GM23338 (cell line): ENCODE measurements at regions not wholly inside any gene's neighbourhood (a gene's known extent, or its start where the extent isn't known, plus 50 kb on each side); places are given as distances from the start of the nearest gene placed in this dataset.

Source experiments
- ATAC-seq: fragments of 200-7000 bp; cut with Tn5 transposase; 3 replicates; pipeline ENCODE4 v1.9.1; 2020
- DNase-seq: peaks from one replicate; pipeline ENCODE4 v3.0.0-alpha.2; 2015; ENCODE audit warnings: low spot score
- H2AFZ ChIP-seq: fragments of 200-600 bp; sonication (generic); 2 replicates; pipeline ENCODE4 v1.8.0; 2016; ENCODE audit warnings: antibody characterized with exemption, mild to moderate bottlenecking, moderate library complexity
- H3F3A ChIP-seq: fragments of 200-600 bp; sonication (generic); replicated peaks from 2 replicates; pipeline ENCODE4 v1.8.0; 2017; ENCODE audit warnings: antibody characterized with exemption, mixed run types, low read depth
- H3K27ac ChIP-seq: fragments of 200-600 bp; sonication (generic); 2 replicates; pipeline ENCODE4 v1.6.1; 2016; ENCODE audit warnings: low read depth
- H3K27me3 ChIP-seq: fragments of 200-600 bp; sonication (generic); 2 replicates; pipeline ENCODE4 v1.8.0; 2016; ENCODE audit warnings: mild to moderate bottlenecking, mixed run types, moderate library complexity; ENCODE audit not compliant: insufficient read depth
- H3K36me3 ChIP-seq: fragments of 200-600 bp; sonication (generic); 2 replicates; pipeline ENCODE4 v1.8.0; 2016; ENCODE audit warnings: mild to moderate bottlenecking; ENCODE audit not compliant: insufficient read depth
- H3K4me1 ChIP-seq: fragments of 200-600 bp; sonication (generic); 2 replicates; pipeline ENCODE4 v1.8.0; 2016; ENCODE audit warnings: mild to moderate bottlenecking, moderate library complexity; ENCODE audit not compliant: insufficient read depth
- H3K4me2 ChIP-seq: fragments of 200-600 bp; sonication (generic); 2 replicates; pipeline ENCODE4 v1.7.1; 2017; ENCODE audit warnings: mixed run types
- H3K4me3 ChIP-seq: fragments of 200-600 bp; sonication (generic); 2 replicates; pipeline ENCODE4 v1.6.1; 2016; ENCODE audit warnings: mixed run types
- H3K79me2 ChIP-seq: fragments of 200-600 bp; sonication (generic); replicated peaks from 2 replicates; pipeline ENCODE4 v1.8.0; 2017; ENCODE audit warnings: mild to moderate bottlenecking; ENCODE audit not compliant: insufficient read depth
- H3K9me2 ChIP-seq: fragments of 200-600 bp; sonication (generic); 2 replicates; pipeline ENCODE4 v1.8.0; 2017; ENCODE audit not compliant: insufficient read depth
- H4K20me1 ChIP-seq: fragments of 200-600 bp; sonication (generic); replicated peaks from 2 replicates; pipeline ENCODE4 v1.8.0; 2017; ENCODE audit warnings: mild to moderate bottlenecking; ENCODE audit not compliant: insufficient read depth
- H3K27ac Mint-ChIP-seq: 2 replicates; pipeline ENCODE4 v1.8.0; 2020; ENCODE audit warnings: inconsistent platforms, mild to moderate bottlenecking, moderate library complexity, mixed read lengths
- H3K27me3 Mint-ChIP-seq: 3 replicates; pipeline ENCODE4 v1.8.0; 2022; ENCODE audit warnings: low read depth, mild to moderate bottlenecking, moderate library complexity, mixed read lengths, inconsistent platforms; ENCODE audit not compliant: insufficient read depth, poor library complexity
- H3K36me3 Mint-ChIP-seq: 3 replicates; pipeline ENCODE4 v1.8.0; 2021; ENCODE audit warnings: low read depth, mild to moderate bottlenecking, inconsistent platforms, moderate library complexity, mixed read lengths
- H3K4me1 Mint-ChIP-seq: 3 replicates; pipeline ENCODE4 v1.8.0; 2020; ENCODE audit warnings: mild to moderate bottlenecking, inconsistent platforms, mixed read lengths
- H3K4me3 Mint-ChIP-seq: 3 replicates; pipeline ENCODE4 v1.8.0; 2021; ENCODE audit warnings: moderate library complexity, mild to moderate bottlenecking, inconsistent platforms, mixed read lengths
- H3K9me3 Mint-ChIP-seq: 3 replicates; pipeline ENCODE4 v1.8.0; 2020; ENCODE audit warnings: moderate library complexity, mild to moderate bottlenecking, inconsistent platforms, mixed read lengths
- EZH2phosphoT487 ChIP-seq: fragments of 200-600 bp; sonication (generic); IDR thresholded peaks from one replicate; pipeline ENCODE4 v1.8.1; 2018; ENCODE audit warnings: antibody characterized with exemption; ENCODE audit not compliant: unreplicated experiment
- POLR2AphosphoS5 ChIP-seq: IDR thresholded peaks from 2 replicates; pipeline ENCODE4 v1.6.1; 2016; ENCODE audit warnings: antibody characterized with exemption, low read depth
- TF ChIP-seq, protein P1 (sequence below): fragments of 250-450 bp; sonication (Bioruptor Pico); IDR thresholded peaks from 2 replicates; pipeline ENCODE4 v1.5.0; 2020; ENCODE audit warnings: mild to moderate bottlenecking, moderate library complexity
- TF ChIP-seq, protein P2 (sequence below), 2 experiments: fragments of 200-600 bp in 1 of 2; sonication (generic) in 1 of 2; conservative IDR thresholded peaks; 2 replicates each; pipeline versions ENCODE4 v1.5.1 to v1.6.1; 2016 to 2017; ENCODE audit warnings: antibody characterized with exemption in 2 of 2, low read depth in 2 of 2, mild to moderate bottlenecking in 2 of 2, moderate library complexity in 1 of 2

DNA sequence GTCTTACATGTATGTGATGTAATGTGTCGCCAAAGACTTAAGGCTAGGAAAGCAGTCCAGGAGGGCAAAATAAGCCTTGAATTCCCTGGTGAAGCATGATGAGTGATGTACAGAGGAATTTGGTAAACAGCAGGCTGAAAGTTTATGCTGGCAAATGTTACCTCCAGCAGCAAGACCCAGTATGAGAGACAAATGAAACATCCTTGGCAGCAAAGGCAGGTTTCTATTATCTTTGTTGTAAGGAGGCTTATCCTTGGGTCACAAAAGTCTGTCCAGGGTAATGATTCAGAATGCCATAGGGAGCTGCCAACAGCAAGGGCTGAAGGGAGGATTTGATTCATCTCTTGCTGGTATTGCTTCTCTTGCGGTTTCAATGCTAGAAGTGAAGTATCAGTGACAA lies 75.9 kb upstream of the HTR4 start (continued):
- TF ChIP-seq, protein P1, sequence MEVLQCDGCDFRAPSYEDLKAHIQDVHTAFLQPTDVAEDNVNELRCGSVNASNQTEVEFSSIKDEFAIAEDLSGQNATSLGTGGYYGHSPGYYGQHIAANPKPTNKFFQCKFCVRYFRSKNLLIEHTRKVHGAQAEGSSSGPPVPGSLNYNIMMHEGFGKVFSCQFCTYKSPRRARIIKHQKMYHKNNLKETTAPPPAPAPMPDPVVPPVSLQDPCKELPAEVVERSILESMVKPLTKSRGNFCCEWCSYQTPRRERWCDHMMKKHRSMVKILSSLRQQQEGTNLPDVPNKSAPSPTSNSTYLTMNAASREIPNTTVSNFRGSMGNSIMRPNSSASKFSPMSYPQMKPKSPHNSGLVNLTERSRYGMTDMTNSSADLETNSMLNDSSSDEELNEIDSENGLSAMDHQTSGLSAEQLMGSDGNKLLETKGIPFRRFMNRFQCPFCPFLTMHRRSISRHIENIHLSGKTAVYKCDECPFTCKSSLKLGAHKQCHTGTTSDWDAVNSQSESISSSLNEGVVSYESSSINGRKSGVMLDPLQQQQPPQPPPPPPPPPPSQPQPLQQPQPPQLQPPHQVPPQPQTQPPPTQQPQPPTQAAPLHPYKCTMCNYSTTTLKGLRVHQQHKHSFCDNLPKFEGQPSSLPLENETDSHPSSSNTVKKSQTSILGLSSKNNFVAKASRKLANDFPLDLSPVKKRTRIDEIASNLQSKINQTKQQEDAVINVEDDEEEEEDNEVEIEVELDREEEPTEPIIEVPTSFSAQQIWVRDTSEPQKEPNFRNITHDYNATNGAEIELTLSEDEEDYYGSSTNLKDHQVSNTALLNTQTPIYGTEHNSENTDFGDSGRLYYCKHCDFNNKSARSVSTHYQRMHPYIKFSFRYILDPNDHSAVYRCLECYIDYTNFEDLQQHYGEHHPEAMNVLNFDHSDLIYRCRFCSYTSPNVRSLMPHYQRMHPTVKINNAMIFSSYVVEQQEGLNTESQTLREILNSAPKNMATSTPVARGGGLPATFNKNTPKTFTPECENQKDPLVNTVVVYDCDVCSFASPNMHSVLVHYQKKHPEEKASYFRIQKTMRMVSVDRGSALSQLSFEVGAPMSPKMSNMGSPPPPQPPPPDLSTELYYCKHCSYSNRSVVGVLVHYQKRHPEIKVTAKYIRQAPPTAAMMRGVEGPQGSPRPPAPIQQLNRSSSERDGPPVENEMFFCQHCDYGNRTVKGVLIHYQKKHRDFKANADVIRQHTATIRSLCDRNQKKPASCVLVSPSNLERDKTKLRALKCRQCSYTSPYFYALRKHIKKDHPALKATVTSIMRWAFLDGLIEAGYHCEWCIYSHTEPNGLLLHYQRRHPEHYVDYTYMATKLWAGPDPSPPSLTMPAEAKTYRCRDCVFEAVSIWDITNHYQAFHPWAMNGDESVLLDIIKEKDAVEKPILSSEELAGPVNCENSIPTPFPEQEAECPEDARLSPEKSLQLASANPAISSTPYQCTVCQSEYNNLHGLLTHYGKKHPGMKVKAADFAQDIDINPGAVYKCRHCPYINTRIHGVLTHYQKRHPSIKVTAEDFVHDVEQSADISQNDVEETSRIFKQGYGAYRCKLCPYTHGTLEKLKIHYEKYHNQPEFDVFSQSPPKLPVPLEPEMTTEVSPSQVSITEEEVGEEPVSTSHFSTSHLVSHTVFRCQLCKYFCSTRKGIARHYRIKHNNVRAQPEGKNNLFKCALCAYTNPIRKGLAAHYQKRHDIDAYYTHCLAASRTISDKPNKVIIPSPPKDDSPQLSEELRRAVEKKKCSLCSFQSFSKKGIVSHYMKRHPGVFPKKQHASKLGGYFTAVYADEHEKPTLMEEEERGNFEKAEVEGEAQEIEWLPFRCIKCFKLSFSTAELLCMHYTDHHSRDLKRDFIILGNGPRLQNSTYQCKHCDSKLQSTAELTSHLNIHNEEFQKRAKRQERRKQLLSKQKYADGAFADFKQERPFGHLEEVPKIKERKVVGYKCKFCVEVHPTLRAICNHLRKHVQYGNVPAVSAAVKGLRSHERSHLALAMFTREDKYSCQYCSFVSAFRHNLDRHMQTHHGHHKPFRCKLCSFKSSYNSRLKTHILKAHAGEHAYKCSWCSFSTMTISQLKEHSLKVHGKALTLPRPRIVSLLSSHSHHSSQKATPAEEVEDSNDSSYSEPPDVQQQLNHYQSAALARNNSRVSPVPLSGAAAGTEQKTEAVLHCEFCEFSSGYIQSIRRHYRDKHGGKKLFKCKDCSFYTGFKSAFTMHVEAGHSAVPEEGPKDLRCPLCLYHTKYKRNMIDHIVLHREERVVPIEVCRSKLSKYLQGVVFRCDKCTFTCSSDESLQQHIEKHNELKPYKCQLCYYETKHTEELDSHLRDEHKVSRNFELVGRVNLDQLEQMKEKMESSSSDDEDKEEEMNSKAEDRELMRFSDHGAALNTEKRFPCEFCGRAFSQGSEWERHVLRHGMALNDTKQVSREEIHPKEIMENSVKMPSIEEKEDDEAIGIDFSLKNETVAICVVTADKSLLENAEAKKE, result no peak
- TF ChIP-seq POLR2AphosphoS5, result no peak

DNA sequence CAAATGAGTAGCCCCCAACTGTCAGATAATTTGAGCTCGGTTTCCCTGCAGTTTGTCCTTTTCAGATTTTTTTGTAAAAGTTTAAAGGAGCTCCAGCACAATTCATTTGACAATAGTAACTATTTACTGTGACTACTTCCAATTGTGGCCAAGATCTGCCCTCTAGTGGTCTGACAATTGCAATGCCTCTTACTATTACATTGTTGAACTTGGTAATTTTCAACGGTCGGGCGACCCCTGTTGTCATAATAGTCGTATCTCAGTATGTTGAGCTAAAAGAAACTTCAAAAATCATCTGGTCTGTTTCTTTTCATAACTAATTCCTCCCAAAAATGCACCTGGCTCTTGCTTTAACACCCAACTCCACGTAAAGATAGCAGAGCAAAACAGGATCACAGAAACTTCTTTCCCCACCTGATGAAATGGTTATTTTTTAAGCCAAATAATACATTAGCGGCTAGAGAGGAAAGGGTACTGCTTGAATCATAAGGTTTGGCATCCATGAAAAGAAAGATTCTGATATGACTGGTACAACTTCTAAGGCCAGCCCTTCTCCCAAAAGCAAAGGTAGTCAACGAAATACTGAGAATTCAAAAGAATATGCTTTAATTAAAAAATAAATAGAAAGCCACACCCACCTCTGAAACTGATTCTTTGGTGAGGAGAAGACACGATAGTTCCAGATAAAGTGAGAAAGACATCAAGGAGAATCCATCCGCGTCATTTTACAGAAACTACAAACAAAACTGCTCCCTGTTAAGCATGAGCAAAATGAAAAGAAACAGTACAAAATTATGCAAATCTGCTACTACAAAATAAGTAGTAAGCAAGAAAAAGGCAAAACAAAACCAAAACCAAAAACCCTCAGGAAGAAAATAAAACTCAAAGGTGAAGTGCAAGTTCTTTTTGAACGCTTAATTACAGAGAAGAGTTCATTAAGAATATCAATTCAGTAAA lies 76.9 kb upstream of the HTR4 start:
- no peak overlapping the region for H3K27ac ChIP-seq
- no peak overlapping the region for H3K4me3 ChIP-seq
- no peak for TF ChIP-seq EZH2phosphoT487
- TF ChIP-seq, protein P2, sequence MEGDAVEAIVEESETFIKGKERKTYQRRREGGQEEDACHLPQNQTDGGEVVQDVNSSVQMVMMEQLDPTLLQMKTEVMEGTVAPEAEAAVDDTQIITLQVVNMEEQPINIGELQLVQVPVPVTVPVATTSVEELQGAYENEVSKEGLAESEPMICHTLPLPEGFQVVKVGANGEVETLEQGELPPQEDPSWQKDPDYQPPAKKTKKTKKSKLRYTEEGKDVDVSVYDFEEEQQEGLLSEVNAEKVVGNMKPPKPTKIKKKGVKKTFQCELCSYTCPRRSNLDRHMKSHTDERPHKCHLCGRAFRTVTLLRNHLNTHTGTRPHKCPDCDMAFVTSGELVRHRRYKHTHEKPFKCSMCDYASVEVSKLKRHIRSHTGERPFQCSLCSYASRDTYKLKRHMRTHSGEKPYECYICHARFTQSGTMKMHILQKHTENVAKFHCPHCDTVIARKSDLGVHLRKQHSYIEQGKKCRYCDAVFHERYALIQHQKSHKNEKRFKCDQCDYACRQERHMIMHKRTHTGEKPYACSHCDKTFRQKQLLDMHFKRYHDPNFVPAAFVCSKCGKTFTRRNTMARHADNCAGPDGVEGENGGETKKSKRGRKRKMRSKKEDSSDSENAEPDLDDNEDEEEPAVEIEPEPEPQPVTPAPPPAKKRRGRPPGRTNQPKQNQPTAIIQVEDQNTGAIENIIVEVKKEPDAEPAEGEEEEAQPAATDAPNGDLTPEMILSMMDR (conservative IDR thresholded peaks at IDR 0.05; ENCODE audit: low read depth in 2 of 2), result peak; percentile 96 to 99
- H3K4me2 ChIP-seq, result no peak overlapping the region
- no peaks in the 10 kb centered on the region; the same call in 1 of the 2 replicates for H3K4me1 ChIP-seq
- no peaks in the 10 kb centered on the region for H3K9me2 ChIP-seq
- no peaks in the 10 kb centered on the region for H3K36me3 ChIP-seq
- no peak overlapping the region; the same call in 1 of the 2 replicates for H2AFZ ChIP-seq
- ATAC-seq (peak; percentile 80), DNase-seq (peak; percentile 91)
- Mint-ChIP-seq H3K36me3 (no peaks in the 10 kb centered on the region), H3K4me1 (peaks cover 11% of the 10 kb centered on the region), H3K4me3 (no peak overlapping the region), H3K27ac (no peak overlapping the region), H3K27me3 (peaks cover 4% of the 10 kb centered on the region), H3K9me3 (no peaks in the 10 kb centered on the region)
- H3F3A ChIP-seq, result no peaks in the 10 kb centered on the region
- no peaks in the 10 kb centered on the region for H3K27me3 ChIP-seq
- no peaks in the 10 kb centered on the region for H4K20me1 ChIP-seq
- H3K79me2 ChIP-seq, result no peaks in the 10 kb centered on the region
